ENCODE measurements at regions not wholly inside any gene's neighbourhood (a gene's known extent, or its start where the extent isn't known, plus 50 kb on each side); places are given as distances from the start of the nearest gene placed in this dataset.

DNA sequence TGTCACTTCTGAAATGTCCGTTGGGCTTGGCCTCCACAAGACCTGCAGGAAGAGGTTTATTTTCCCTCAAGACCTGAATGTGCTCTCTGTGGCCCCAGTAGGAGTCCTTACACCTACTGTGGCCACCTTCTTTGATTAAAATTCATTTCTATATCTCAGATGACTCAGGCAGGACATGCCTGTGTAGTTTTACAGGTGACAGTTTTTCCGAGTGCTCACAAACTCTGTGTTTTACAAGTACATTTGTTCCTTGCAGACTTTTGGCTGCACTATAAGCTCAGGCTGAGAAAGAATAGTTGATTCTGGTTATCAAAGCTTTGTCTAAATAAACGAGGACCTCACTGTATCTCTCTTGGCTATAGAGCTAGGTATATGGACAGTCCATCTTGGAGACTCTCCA, 257.1 kb downstream of the MAP2K4 start:
- ChIA-PET POLR2A (no interaction called here), CTCF (interaction anchor here (0.9 kb wide), 1 partner anchor 268 kb away, joined by 3 read pairs; no protein-coding TSS in a partner anchor)
- no peak for DNase-seq (ENCODE audit: extremely low spot score)
- TF ChIP-seq, protein P1, sequence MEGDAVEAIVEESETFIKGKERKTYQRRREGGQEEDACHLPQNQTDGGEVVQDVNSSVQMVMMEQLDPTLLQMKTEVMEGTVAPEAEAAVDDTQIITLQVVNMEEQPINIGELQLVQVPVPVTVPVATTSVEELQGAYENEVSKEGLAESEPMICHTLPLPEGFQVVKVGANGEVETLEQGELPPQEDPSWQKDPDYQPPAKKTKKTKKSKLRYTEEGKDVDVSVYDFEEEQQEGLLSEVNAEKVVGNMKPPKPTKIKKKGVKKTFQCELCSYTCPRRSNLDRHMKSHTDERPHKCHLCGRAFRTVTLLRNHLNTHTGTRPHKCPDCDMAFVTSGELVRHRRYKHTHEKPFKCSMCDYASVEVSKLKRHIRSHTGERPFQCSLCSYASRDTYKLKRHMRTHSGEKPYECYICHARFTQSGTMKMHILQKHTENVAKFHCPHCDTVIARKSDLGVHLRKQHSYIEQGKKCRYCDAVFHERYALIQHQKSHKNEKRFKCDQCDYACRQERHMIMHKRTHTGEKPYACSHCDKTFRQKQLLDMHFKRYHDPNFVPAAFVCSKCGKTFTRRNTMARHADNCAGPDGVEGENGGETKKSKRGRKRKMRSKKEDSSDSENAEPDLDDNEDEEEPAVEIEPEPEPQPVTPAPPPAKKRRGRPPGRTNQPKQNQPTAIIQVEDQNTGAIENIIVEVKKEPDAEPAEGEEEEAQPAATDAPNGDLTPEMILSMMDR (IDR thresholded peaks at IDR 0.05; ENCODE audit: control extremely low read depth, extremely low read depth, low read depth, missing control alignments), result no peak

DNA sequence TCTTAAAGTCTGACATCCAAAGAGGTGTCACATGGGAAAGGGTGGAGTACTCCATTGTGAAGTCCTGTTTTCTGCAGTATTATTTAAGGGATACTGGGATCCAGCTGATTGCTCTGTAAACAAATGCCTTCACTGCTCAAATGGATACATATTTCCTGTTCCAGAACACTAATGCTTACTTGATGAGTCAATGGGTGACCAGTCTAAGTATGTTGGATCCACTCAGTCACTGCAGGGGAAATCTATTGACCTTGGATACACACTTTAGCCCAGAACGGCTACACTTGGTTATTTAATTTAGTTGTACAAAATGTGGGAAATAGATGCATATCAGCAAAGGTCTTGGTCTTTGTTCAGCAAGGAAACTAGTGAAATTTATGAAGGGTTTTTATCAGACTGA, 261.4 kb downstream of the MAP2K4 start:
- DNase-seq (ENCODE audit: extremely low spot score), result no peak
- TF ChIP-seq, protein P1 (IDR thresholded peaks at IDR 0.05; ENCODE audit: control extremely low read depth, extremely low read depth, low read depth, missing control alignments), result no peak
- ChIA-PET CTCF (no interaction called here), POLR2A (no interaction called here)

DNA sequence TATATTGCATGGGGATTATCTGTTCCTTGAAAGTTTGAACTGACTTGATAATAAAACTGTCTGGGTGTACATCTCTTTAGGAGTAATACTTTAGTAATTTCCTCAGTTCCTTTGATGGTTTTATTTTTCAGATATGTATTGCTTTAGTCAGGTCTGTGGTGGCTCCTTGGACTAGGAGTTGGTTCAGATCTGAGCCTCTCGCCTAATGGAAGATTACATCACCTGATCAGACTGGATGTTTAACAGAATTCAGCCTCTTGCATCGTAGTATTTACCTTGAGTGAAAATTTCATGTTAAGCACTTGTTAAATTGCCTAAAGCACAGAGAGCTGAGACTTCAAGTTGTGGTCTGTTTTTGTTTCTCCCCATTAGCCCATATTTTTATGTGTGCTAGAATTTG, 267.3 kb downstream of the MAP2K4 start:
- TF ChIP-seq, protein P1 (IDR thresholded peaks at IDR 0.05; ENCODE audit: control extremely low read depth, extremely low read depth, low read depth, missing control alignments), result no peak
- DNase-seq (ENCODE audit: extremely low spot score), result no peak
- ChIA-PET POLR2A (no interaction called here), CTCF (no interaction called here)

DNA sequence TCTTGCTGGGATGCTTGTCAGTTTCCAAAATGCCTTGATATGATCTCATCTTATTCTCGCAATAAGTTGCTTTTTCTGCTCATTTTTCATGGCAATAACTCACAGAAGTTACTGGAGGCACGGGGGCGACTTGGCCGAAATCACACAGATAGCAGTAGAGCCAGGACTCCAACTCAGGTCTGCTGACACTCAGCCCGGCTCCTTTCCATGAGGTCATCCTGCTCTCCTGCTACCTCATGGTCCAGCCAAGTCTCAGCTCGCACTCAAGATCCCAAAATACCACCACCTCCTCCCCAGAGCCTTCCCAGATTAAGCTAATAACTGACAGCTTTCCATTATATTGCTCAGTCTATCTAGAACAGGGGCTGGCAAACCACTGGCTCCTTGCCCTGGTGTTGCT, 269.5 kb downstream of the MAP2K4 start:
- ChIA-PET CTCF (interaction anchor here (0.8 kb wide), 1 partner anchor 377 kb away, joined by 3 read pairs; no protein-coding TSS in a partner anchor), POLR2A (no interaction called here)
- TF ChIP-seq, protein P1 (IDR thresholded peaks at IDR 0.05; ENCODE audit: control extremely low read depth, extremely low read depth, low read depth, missing control alignments), result no peak
- no peak for DNase-seq (ENCODE audit: extremely low spot score)

DNA sequence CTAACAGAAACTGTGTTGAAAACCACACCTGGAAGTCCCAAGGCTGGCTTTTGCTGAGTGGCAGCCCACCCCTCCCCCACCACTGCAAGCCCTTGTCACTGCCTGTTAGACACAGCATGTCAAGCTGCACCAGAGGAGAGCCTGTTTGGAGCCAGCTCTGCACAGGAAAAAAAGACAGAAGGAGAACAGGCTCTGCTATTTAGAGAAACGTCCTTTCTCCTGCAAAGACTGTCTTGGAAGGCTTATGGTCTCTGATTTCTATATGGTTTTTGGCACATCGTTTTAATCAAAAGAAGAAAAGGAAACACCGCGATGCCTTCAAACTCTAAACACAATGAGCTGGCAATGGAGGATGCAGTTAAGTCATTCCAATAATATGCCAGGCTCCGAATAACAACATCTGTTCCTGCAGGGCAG, 275.5 kb downstream of the MAP2K4 start:
- POLR2A ChIA-PET, result no interaction called here
- no peak for DNase-seq (ENCODE audit: extremely low spot score)
- CTCF ChIA-PET, result no interaction called here
- TF ChIP-seq, protein P1 (IDR thresholded peaks at IDR 0.05; ENCODE audit: control extremely low read depth, extremely low read depth, low read depth, missing control alignments), result no peak

DNA sequence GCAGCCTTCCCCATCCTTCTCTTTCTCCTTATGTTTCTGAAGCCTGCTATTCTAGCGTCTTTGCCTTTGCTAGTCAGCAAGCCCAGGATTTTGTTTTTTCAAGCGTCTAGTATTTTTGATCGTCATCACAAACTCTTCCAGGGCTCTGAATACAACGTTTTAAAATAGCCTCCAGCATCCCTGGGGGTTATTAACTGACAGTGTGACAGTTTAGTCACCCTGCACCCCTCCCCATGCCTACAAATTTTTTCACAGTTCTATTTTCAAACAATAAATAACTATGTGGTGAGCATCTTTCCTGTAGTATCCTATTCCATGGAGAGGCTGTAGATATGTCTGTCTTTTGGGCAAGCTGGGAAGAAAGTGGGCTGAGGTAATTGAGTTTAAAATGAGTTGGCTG, 280.9 kb downstream of the MAP2K4 start:
- TF ChIP-seq, protein P1 (IDR thresholded peaks at IDR 0.05; ENCODE audit: control extremely low read depth, extremely low read depth, low read depth, missing control alignments), result no peak

DNA sequence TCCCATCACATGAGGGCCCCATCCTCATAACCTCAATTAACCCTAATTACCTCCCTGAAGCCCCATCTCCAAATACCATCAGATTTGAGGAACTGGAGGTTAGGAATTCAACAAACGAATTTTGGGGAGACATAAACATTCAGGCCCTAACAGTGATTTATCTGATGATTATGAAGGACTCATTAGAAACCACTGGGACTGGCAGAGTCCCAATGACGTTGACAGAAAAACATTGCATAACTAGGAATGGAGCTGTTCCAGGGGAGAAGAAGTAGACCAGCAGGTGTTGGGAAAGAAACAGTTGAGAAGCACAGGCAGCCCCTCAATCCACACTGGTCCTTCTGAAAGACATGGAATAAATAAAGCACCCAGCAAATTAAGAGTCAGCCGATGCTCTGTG, 282.0 kb downstream of the MAP2K4 start:
- POLR2A ChIA-PET, result no interaction called here
- no peak for DNase-seq (ENCODE audit: extremely low spot score)
- CTCF ChIA-PET, result interaction anchor here (1.4 kb wide), 1 partner anchor 14 kb away, joined by 3 read pairs; no protein-coding TSS in a partner anchor
- TF ChIP-seq, protein P1 (IDR thresholded peaks at IDR 0.05; ENCODE audit: control extremely low read depth, extremely low read depth, low read depth, missing control alignments), result no peak

More for the DNA sequence above, 280.9 kb downstream of the MAP2K4 start:
- POLR2A ChIA-PET, result interaction anchor here (0.5 kb wide), 1 partner anchor 892 kb away, joined by 6 read pairs; no protein-coding TSS in a partner anchor
- no peak for DNase-seq (ENCODE audit: extremely low spot score)
- CTCF ChIA-PET, result no interaction called here

Measured in GM10248 (cell line).